ENCODE measurements at regions not wholly inside any gene's neighbourhood (a gene's known extent, or its start where the extent isn't known, plus 50 kb on each side); places are given as distances from the start of the nearest gene placed in this dataset.

GRCh38 chr7:42774436-42774835, 137.4 kb downstream of the C7orf25 start:
- POLR2A ChIA-PET: no interaction called here

More at GRCh38 chr7:42774436-42774835, 137.4 kb downstream of the C7orf25 start:
- intact Hi-C loops (cut with micrococcal nuclease): no loop called here
- no peak overlapping the region for H3K9ac ChIP-seq (ENCODE audit: low read length)
- CTCF ChIA-PET: interaction anchor here (0.8 kb wide), 1 partner anchor 16 kb away, joined by 3 read pairs; no protein-coding TSS in a partner anchor
- TF ChIP-seq, protein P1, sequence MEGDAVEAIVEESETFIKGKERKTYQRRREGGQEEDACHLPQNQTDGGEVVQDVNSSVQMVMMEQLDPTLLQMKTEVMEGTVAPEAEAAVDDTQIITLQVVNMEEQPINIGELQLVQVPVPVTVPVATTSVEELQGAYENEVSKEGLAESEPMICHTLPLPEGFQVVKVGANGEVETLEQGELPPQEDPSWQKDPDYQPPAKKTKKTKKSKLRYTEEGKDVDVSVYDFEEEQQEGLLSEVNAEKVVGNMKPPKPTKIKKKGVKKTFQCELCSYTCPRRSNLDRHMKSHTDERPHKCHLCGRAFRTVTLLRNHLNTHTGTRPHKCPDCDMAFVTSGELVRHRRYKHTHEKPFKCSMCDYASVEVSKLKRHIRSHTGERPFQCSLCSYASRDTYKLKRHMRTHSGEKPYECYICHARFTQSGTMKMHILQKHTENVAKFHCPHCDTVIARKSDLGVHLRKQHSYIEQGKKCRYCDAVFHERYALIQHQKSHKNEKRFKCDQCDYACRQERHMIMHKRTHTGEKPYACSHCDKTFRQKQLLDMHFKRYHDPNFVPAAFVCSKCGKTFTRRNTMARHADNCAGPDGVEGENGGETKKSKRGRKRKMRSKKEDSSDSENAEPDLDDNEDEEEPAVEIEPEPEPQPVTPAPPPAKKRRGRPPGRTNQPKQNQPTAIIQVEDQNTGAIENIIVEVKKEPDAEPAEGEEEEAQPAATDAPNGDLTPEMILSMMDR (IDR thresholded peaks at IDR 0.05 in 2 of 3, conservative IDR thresholded peaks at IDR 0.05 in 1 of 3; ENCODE audit: borderline replicate concordance in 1 of 3, insufficient read depth in 1 of 3, low read depth in 2 of 3, low read length in 2 of 3): no peak
- TF ChIP-seq EZH2 (IDR thresholded peaks at IDR 0.05) (no peak), POLR2AphosphoS5 (IDR thresholded peaks at IDR 0.05; ENCODE audit: low read depth, low read length) (no peak), EGR1 (IDR thresholded peaks at IDR 0.05; ENCODE audit: low read depth) (no peak), ZNF274 (IDR thresholded peaks at IDR 0.05; ENCODE audit: low read depth, low read length) (no peak), SIN3A (IDR thresholded peaks at IDR 0.05; ENCODE audit: low read depth) (no peak), ELF1 (IDR thresholded peaks at IDR 0.05; ENCODE audit: borderline replicate concordance, low read depth) (no peak), ZBTB33 (IDR thresholded peaks at IDR 0.05; ENCODE audit: extremely low read depth, insufficient replicate concordance, low read length) (no peak), YY1 (IDR thresholded peaks at IDR 0.05; ENCODE audit: extremely low read depth, insufficient replicate concordance, low read depth, low read length) (no peak), SRF (IDR thresholded peaks at IDR 0.05; ENCODE audit: low read depth) (no peak), CBX3 (IDR thresholded peaks at IDR 0.05; ENCODE audit: low read depth) (no peak), RAD21 (IDR thresholded peaks at IDR 0.05; ENCODE audit: low read depth) (no peak), FOSL1 (IDR thresholded peaks at IDR 0.05; ENCODE audit: low read depth) (no peak), CEBPB (IDR thresholded peaks at IDR 0.05; ENCODE audit: low read depth) (no peak), ZFX (IDR thresholded peaks at IDR 0.05) (no peak)
- TF ChIP-seq, protein P2, sequence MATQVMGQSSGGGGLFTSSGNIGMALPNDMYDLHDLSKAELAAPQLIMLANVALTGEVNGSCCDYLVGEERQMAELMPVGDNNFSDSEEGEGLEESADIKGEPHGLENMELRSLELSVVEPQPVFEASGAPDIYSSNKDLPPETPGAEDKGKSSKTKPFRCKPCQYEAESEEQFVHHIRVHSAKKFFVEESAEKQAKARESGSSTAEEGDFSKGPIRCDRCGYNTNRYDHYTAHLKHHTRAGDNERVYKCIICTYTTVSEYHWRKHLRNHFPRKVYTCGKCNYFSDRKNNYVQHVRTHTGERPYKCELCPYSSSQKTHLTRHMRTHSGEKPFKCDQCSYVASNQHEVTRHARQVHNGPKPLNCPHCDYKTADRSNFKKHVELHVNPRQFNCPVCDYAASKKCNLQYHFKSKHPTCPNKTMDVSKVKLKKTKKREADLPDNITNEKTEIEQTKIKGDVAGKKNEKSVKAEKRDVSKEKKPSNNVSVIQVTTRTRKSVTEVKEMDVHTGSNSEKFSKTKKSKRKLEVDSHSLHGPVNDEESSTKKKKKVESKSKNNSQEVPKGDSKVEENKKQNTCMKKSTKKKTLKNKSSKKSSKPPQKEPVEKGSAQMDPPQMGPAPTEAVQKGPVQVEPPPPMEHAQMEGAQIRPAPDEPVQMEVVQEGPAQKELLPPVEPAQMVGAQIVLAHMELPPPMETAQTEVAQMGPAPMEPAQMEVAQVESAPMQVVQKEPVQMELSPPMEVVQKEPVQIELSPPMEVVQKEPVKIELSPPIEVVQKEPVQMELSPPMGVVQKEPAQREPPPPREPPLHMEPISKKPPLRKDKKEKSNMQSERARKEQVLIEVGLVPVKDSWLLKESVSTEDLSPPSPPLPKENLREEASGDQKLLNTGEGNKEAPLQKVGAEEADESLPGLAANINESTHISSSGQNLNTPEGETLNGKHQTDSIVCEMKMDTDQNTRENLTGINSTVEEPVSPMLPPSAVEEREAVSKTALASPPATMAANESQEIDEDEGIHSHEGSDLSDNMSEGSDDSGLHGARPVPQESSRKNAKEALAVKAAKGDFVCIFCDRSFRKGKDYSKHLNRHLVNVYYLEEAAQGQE (IDR thresholded peaks at IDR 0.05; ENCODE audit: low read depth): no peak
- TF ChIP-seq, protein P3, sequence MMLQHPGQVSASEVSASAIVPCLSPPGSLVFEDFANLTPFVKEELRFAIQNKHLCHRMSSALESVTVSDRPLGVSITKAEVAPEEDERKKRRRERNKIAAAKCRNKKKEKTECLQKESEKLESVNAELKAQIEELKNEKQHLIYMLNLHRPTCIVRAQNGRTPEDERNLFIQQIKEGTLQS (IDR thresholded peaks at IDR 0.05): no peak
- TF ChIP-seq, protein P4, sequence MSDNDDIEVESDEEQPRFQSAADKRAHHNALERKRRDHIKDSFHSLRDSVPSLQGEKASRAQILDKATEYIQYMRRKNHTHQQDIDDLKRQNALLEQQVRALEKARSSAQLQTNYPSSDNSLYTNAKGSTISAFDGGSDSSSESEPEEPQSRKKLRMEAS (IDR thresholded peaks at IDR 0.05): no peak
- H3K4me3 ChIP-seq (replicated peaks in 1 of 2; ENCODE audit: low read depth in 1 of 2, low read length in 2 of 2): no peak overlapping the region
- H3K27ac ChIP-seq (ENCODE audit: low read depth, low read length): no peak overlapping the region
- no peaks in the 10 kb centered on the region for H3K9me2 ChIP-seq (ENCODE audit: insufficient read depth)
- ATAC-seq: no peak
- DNase-seq (ENCODE audit: low read depth, low spot score): no peak
- no TSS peak for BruUV-seq (replicated peaks)
- H3K36me3 ChIP-seq (ENCODE audit: control insufficient read depth in 1 of 2, insufficient read depth in 2 of 2, low read length in 2 of 2): no peaks in the 10 kb centered on the region
- H3K9me3 ChIP-seq (ENCODE audit: control insufficient read depth in 1 of 2, insufficient read depth in 1 of 2, low read depth in 1 of 2, low read length in 2 of 2): no peaks in the 10 kb centered on the region
- no peaks in the 10 kb centered on the region for H3K4me1 ChIP-seq (ENCODE audit: control insufficient read depth in 1 of 2, insufficient read depth in 2 of 2, low read length in 2 of 2)
- H4K20me1 ChIP-seq (ENCODE audit: insufficient read depth): no peaks in the 10 kb centered on the region
- H3K27me3 ChIP-seq (ENCODE audit: insufficient read depth, low read length): peaks cover 8% of the 10 kb centered on the region
- H3K79me2 ChIP-seq (ENCODE audit: insufficient read depth, low read length): no peaks in the 10 kb centered on the region
- H3K4me2 ChIP-seq (ENCODE audit: low read length): no peak overlapping the region
- no peak overlapping the region for H2AFZ ChIP-seq (ENCODE audit: low read depth, low read length, poor library complexity, severe bottlenecking)
- RAD21 ChIA-PET (ENCODE audit: low non-redundant PET in 1 of 2, low total read pairs in 2 of 2, uncharacterized antibody in 2 of 2, unreplicated experiment in 2 of 2): no interaction called here
